ENCODE measurements at regions not wholly inside any gene's neighbourhood (a gene's known extent, or its start where the extent isn't known, plus 50 kb on each side); places are given as distances from the start of the nearest gene placed in this dataset.

- TF ChIP-seq POLR2A (IDR thresholded peaks at IDR 0.05; ENCODE audit: borderline replicate concordance, extremely low read depth, insufficient read depth, insufficient read length) = no peak
- TF ChIP-seq, protein P1, sequence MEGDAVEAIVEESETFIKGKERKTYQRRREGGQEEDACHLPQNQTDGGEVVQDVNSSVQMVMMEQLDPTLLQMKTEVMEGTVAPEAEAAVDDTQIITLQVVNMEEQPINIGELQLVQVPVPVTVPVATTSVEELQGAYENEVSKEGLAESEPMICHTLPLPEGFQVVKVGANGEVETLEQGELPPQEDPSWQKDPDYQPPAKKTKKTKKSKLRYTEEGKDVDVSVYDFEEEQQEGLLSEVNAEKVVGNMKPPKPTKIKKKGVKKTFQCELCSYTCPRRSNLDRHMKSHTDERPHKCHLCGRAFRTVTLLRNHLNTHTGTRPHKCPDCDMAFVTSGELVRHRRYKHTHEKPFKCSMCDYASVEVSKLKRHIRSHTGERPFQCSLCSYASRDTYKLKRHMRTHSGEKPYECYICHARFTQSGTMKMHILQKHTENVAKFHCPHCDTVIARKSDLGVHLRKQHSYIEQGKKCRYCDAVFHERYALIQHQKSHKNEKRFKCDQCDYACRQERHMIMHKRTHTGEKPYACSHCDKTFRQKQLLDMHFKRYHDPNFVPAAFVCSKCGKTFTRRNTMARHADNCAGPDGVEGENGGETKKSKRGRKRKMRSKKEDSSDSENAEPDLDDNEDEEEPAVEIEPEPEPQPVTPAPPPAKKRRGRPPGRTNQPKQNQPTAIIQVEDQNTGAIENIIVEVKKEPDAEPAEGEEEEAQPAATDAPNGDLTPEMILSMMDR (IDR thresholded peaks at IDR 0.05 in 2 of 3, conservative IDR thresholded peaks at IDR 0.05 in 1 of 3; ENCODE audit: borderline replicate concordance in 1 of 3, insufficient read depth in 1 of 3, low read depth in 2 of 3, low read length in 2 of 3) = no peak
- TF ChIP-seq JUND (IDR thresholded peaks at IDR 0.05) = no peak
- no peak for TF ChIP-seq EZH2phosphoT487 (IDR thresholded peaks at IDR 0.05; ENCODE audit: borderline replicate concordance)
- TF ChIP-seq EZH2 (IDR thresholded peaks at IDR 0.05) = no peak
- TF ChIP-seq, protein P2, sequence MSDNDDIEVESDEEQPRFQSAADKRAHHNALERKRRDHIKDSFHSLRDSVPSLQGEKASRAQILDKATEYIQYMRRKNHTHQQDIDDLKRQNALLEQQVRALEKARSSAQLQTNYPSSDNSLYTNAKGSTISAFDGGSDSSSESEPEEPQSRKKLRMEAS (IDR thresholded peaks at IDR 0.05) = no peak
- TF ChIP-seq SIN3A (IDR thresholded peaks at IDR 0.05; ENCODE audit: low read depth) = no peak
- no peak for TF ChIP-seq ELF1 (IDR thresholded peaks at IDR 0.05; ENCODE audit: borderline replicate concordance, low read depth)
Observed at GRCh38 chr10:8405596-8405995, 351.1 kb downstream of the GATA3 start.

Measured in HCT116 (cell line).